Vagina (tissue), 2 donors: ENCODE measurements at regions not wholly inside any gene's neighbourhood (a gene's known extent, or its start where the extent isn't known, plus 50 kb on each side); places are given as distances from the start of the nearest gene placed in this dataset.

Experiments used
- DNase-seq, 2 donors: peaks; one replicate each; pipeline ENCODE4 v3.0.0-alpha.2; 2017; ENCODE audit errors: extremely low spot score in 2 of 2
- H3K27ac ChIP-seq: fragments of 200-600 bp; sonication (generic); one replicate; pipeline ENCODE4 v1.5.1; 2019
- H3K27me3 ChIP-seq: fragments of 200-600 bp; sonication (generic); one replicate; pipeline ENCODE4 v1.5.1; 2019
- H3K36me3 ChIP-seq, 2 donors: fragments of 200-600 bp; sonication (generic); one replicate each; pipeline ENCODE4 v1.5.1; 2017 to 2019
- H3K4me1 ChIP-seq: fragments of 200-600 bp; sonication (generic); one replicate; pipeline ENCODE4 v1.5.1; 2019
- H3K4me3 ChIP-seq, 2 donors: fragments of 200-600 bp; sonication (generic); 1 replicate in 1 of 2; 2 replicates in 1 of 2; pipeline ENCODE4 v1.5.1; 2016 to 2019
- H3K9me3 ChIP-seq: fragments of 200-600 bp; sonication (generic); one replicate; pipeline ENCODE4 v1.5.1; 2019
- CTCF ChIP-seq, 3 experiments: fragments of 450-650 bp in 2 of 3; fragments of 200-600 bp in 1 of 3; sonication (generic) in 1 of 3; IDR thresholded peaks; one replicate each; pipeline ENCODE4 v1.5.1; 2017 to 2019; ENCODE audit warnings: antibody characterized with exemption in 3 of 3, mild to moderate bottlenecking in 2 of 3, moderate library complexity in 2 of 3
- POLR2A ChIP-seq, 2 donors: fragments of 450-650 bp; IDR thresholded peaks; one replicate each; pipeline ENCODE4 v1.6.1; 2017; ENCODE audit warnings: antibody characterized with exemption in 2 of 2, mild to moderate bottlenecking in 2 of 2, moderate library complexity in 2 of 2
- POLR2AphosphoS5 ChIP-seq, 2 donors: sonication (generic); formaldehyde crosslinking; IDR thresholded peaks; one replicate each; pipeline ENCODE4 v1.9.0; 2017; ENCODE audit warnings: antibody characterized with exemption in 2 of 2, mild to moderate bottlenecking in 2 of 2, low read depth in 1 of 2; ENCODE audit not compliant: insufficient read depth in 1 of 2
- intact Hi-C: fragments of 100-400 bp; cut with DNase I; formaldehyde crosslinking; loops from one replicate; pipeline ENCODE4 v1.15.1; 2023

GRCh38 chr6:112581015-112581414, 233.9 kb downstream of the RFPL4B start:
- no peaks in the 10 kb centered on the region for H3K27me3 ChIP-seq
- H3K4me3 ChIP-seq = no peak overlapping the region
- H3K27ac ChIP-seq = no peak overlapping the region
- DNase-seq = no peak
- intact Hi-C loops = no loop called here
- TF ChIP-seq POLR2A (IDR thresholded peaks at IDR 0.05) (no peak), POLR2AphosphoS5 (IDR thresholded peaks at IDR 0.05; ENCODE audit: insufficient read depth in 1 of 2, low read depth in 1 of 2) (no peak), CTCF (IDR thresholded peaks at IDR 0.05) (no peak)
- H3K36me3 ChIP-seq = no peaks in the 10 kb centered on the region
- H3K4me1 ChIP-seq = no peaks in the 10 kb centered on the region
- no peaks in the 10 kb centered on the region for H3K9me3 ChIP-seq

GRCh38 chr6:112590326-112590725, 243.2 kb downstream of the RFPL4B start:
- TF ChIP-seq CTCF (IDR thresholded peaks at IDR 0.05) (no peak), POLR2A (IDR thresholded peaks at IDR 0.05) (no peak), POLR2AphosphoS5 (IDR thresholded peaks at IDR 0.05; ENCODE audit: insufficient read depth in 1 of 2, low read depth in 1 of 2) (no peak)
- DNase-seq = no peak
- intact Hi-C loops = no loop called here
- H3K36me3 ChIP-seq = no peaks in the 10 kb centered on the region
- H3K4me1 ChIP-seq = no peaks in the 10 kb centered on the region
- H3K4me3 ChIP-seq = no peak overlapping the region
- no peaks in the 10 kb centered on the region for H3K27me3 ChIP-seq
- H3K9me3 ChIP-seq = no peaks in the 10 kb centered on the region
- no peak overlapping the region for H3K27ac ChIP-seq

GRCh38 chr6:112591329-112591728, 244.2 kb downstream of the RFPL4B start:
- Histone ChIP-seq H3K36me3 (no peaks in the 10 kb centered on the region), H3K9me3 (no peaks in the 10 kb centered on the region), H3K4me3 (no peak overlapping the region), H3K27me3 (no peaks in the 10 kb centered on the region), H3K27ac (no peak overlapping the region), H3K4me1 (no peaks in the 10 kb centered on the region)
- intact Hi-C loops = no loop called here
- no peak for DNase-seq
- TF ChIP-seq POLR2A (IDR thresholded peaks at IDR 0.05) (no peak), CTCF (IDR thresholded peaks at IDR 0.05) (no peak), POLR2AphosphoS5 (IDR thresholded peaks at IDR 0.05; ENCODE audit: insufficient read depth in 1 of 2, low read depth in 1 of 2) (no peak)

GRCh38 chr6:112592159-112592558, 245.0 kb downstream of the RFPL4B start:
- H3K36me3 ChIP-seq = no peaks in the 10 kb centered on the region
- H3K4me3 ChIP-seq = no peak overlapping the region
- H3K27ac ChIP-seq = no peak overlapping the region
- H3K9me3 ChIP-seq = no peaks in the 10 kb centered on the region
- no peak for TF ChIP-seq CTCF (IDR thresholded peaks at IDR 0.05)
- no peak for TF ChIP-seq POLR2A (IDR thresholded peaks at IDR 0.05)
- no peak for TF ChIP-seq POLR2AphosphoS5 (IDR thresholded peaks at IDR 0.05; ENCODE audit: insufficient read depth in 1 of 2, low read depth in 1 of 2)
- no peak for DNase-seq
- no peaks in the 10 kb centered on the region for H3K4me1 ChIP-seq
- intact Hi-C loops = no loop called here
- H3K27me3 ChIP-seq = no peaks in the 10 kb centered on the region

- no peaks in the 10 kb centered on the region for H3K4me1 ChIP-seq
- DNase-seq = no peak
- TF ChIP-seq POLR2AphosphoS5 (IDR thresholded peaks at IDR 0.05; ENCODE audit: insufficient read depth in 1 of 2, low read depth in 1 of 2) (no peak), POLR2A (IDR thresholded peaks at IDR 0.05) (no peak)
- H3K27ac ChIP-seq = no peak overlapping the region
- no peaks in the 10 kb centered on the region for H3K27me3 ChIP-seq
- H3K36me3 ChIP-seq = no peaks in the 10 kb centered on the region
- H3K9me3 ChIP-seq = no peaks in the 10 kb centered on the region
- no peak overlapping the region for H3K4me3 ChIP-seq
- intact Hi-C loops = no loop called here
Observed at GRCh38 chr6:112594886-112595594, 247.9 kb downstream of the RFPL4B start.
